T-cell (primary cell): ENCODE measurements at regions not wholly inside any gene's neighbourhood (a gene's known extent, or its start where the extent isn't known, plus 50 kb on each side); places are given as distances from the start of the nearest gene placed in this dataset.

Experiments
- ATAC-seq, 4 experiments: fragments of 200-7000 bp in 3 of 4; fragments of 150-1000 bp in 1 of 4; cut with Tn5 transposase; replicated peaks in 1 of 4; 1 replicate in 3 of 4; 2 replicates in 1 of 4; pipeline ENCODE4 v1.10.0; 2021; ENCODE audit warnings: moderate library complexity in 3 of 4, mild to moderate bottlenecking in 2 of 4, moderate number of reproducible peaks in 1 of 4
- CTCF ChIA-PET, 2 donors: fragments of 300-600 bp; sonication (Branson Sonifier 250); formaldehyde crosslinking; loops; one replicate each; lab custom pipeline; 2022; ENCODE audit warnings: antibody characterized with exemption in 2 of 2; lab: Charles Lee
- POLR2A ChIA-PET, 2 donors: fragments of 300-600 bp; sonication (Branson Sonifier 250); formaldehyde crosslinking; loops; one replicate each; lab custom pipeline; 2022; ENCODE audit warnings: antibody characterized with exemption in 2 of 2; lab: Charles Lee
- DNase-seq, 35 experiments: peaks; one replicate each; pipeline versions ENCODE4 v3.0.0 to v3.0.0-alpha.2; 2013 to 2023
- H3K27ac ChIP-seq: one replicate; pipeline ENCODE4 v1.5.1; 2013; ENCODE audit warnings: low read length
- H3K27me3 ChIP-seq, 2 experiments: replicated peaks in 1 of 2; 1 replicate in 1 of 2; 2 replicates in 1 of 2; pipeline versions ENCODE4 v1.6.1 to v1.7.0; 2013; ENCODE audit warnings: low read length in 1 of 2, mixed read lengths in 1 of 2; ENCODE audit not compliant: control insufficient read depth in 2 of 2, insufficient read depth in 2 of 2; ENCODE audit errors: extremely low read depth in 1 of 2
- H3K36me3 ChIP-seq, 2 donors: 1 replicate in 1 of 2; 2 replicates in 1 of 2; pipeline versions ENCODE4 v1.6.1 to v1.7.0; 2013; ENCODE audit warnings: low read length in 1 of 2; ENCODE audit not compliant: control insufficient read depth in 2 of 2, insufficient read depth in 1 of 2; ENCODE audit errors: extremely low read depth in 1 of 2
- H3K4me1 ChIP-seq, 2 experiments: 1 replicate in 1 of 2; 2 replicates in 1 of 2; pipeline versions ENCODE4 v1.6.1 to v1.7.0; 2013; ENCODE audit warnings: low read length in 2 of 2, mixed read lengths in 1 of 2; ENCODE audit not compliant: insufficient read depth in 2 of 2, control insufficient read depth in 1 of 2; ENCODE audit errors: extremely low read depth in 1 of 2
- H3K4me3 ChIP-seq, 2 donors: 1 replicate in 1 of 2; 2 replicates in 1 of 2; pipeline versions ENCODE4 v1.5.1 to v1.7.0; 2013; ENCODE audit warnings: mild to moderate bottlenecking in 2 of 2, low read length in 1 of 2, moderate library complexity in 1 of 2; ENCODE audit not compliant: control insufficient read depth in 1 of 2; ENCODE audit errors: extremely low read depth in 1 of 2
- H3K9me3 ChIP-seq: 2 replicates; pipeline ENCODE4 v1.7.0; 2013
- H3K27ac Mint-ChIP-seq, 2 donors: one replicate each; pipeline ENCODE4 v1.8.0; 2020 to 2021; ENCODE audit warnings: mild to moderate bottlenecking in 2 of 2, mixed read lengths in 2 of 2
- H3K27me3 Mint-ChIP-seq, 2 donors: one replicate each; pipeline ENCODE4 v1.8.0; 2021 to 2022; ENCODE audit warnings: mixed read lengths in 2 of 2
- H3K36me3 Mint-ChIP-seq: one replicate; pipeline ENCODE4 v1.8.0; 2021; ENCODE audit warnings: mixed read lengths
- H3K4me1 Mint-ChIP-seq, 3 donors: one replicate each; pipeline ENCODE4 v1.8.0; 2020 to 2022; ENCODE audit warnings: mixed read lengths in 3 of 3, mild to moderate bottlenecking in 1 of 3
- H3K4me3 Mint-ChIP-seq, 3 donors: one replicate each; pipeline ENCODE4 v1.8.0; 2020 to 2022; ENCODE audit warnings: mild to moderate bottlenecking in 3 of 3, mixed read lengths in 3 of 3, moderate library complexity in 3 of 3
- H3K9me3 Mint-ChIP-seq, 3 donors: one replicate each; pipeline ENCODE4 v1.8.0; 2020 to 2022; ENCODE audit warnings: mixed read lengths in 3 of 3
- WGBS: methylation state at CpG from one replicate; pipeline ENCODE4 v1.1.5; 2013; ENCODE audit warnings: missing lambda C conversion rate; ENCODE audit not compliant: insufficient coverage; 5-methylcytosine and 5-hydroxymethylcytosine counted together

DNA sequence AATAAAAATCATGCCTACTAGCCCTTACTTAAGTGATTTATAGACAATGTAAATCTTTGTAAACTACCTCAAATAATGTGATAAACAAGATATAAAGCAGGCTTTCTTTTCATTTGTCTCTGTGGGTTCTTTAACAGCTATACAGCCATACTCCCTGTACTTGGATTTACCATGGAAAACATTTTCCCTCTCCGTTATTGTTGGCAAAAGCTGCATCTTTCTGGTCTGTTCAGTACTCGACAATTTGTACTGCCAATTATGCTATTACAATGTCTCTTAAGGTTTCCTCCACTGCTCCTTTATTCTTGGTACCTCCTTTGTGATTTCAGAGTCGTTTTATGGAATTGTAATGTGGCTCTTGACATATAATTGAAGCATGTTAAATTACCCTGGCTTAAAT lies 426.3 kb upstream of the PKDCC start:
- no peak overlapping the region for H3K4me3 Mint-ChIP-seq
- no peaks in the 10 kb centered on the region for H3K36me3 Mint-ChIP-seq
- H3K27ac ChIP-seq, result no peak overlapping the region
- no peak overlapping the region for H3K27ac Mint-ChIP-seq
- no peaks in the 10 kb centered on the region for H3K9me3 ChIP-seq
- H3K4me1 ChIP-seq, result no peaks in the 10 kb centered on the region
- DNase-seq, result no peak
- H3K27me3 ChIP-seq, result no peaks in the 10 kb centered on the region
- no peaks in the 10 kb centered on the region for H3K4me1 Mint-ChIP-seq
- no peaks in the 10 kb centered on the region for H3K9me3 Mint-ChIP-seq
- H3K36me3 ChIP-seq, result no peaks in the 10 kb centered on the region
- peaks cover 0 to 9% of the 10 kb centered on the region in 2 donors for H3K27me3 Mint-ChIP-seq
- ATAC-seq, result no peak
- POLR2A ChIA-PET, result no interaction called here
- CTCF ChIA-PET, result interaction anchor here in 1 of 2 donors (0.6 kb wide), 1 partner anchor 283 kb away, joined by 4 read pairs; no protein-coding TSS in a partner anchor
- H3K4me3 ChIP-seq, result no peak overlapping the region
- WGBS, result no CpG with 5 or more reads among the region's 3 CpGs

DNA sequence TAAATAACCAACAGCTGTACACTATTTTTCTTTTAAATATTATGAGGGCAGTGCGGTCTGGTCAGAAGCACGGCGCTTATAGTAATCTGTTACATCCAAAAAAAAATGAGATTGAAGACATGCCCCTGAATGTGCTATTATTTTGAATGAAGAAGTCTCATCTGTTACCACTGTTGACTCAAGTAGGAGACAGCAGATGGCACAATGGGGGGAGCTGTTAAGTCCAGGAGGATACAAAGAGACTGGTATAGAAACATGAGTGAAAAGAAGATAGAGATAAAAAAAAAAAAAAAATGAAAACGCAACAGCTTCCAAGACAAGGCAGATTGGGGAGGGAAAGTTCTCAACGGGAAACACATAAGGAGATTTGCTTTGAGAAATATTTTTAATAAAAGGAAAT lies 425.5 kb upstream of the PKDCC start:
- POLR2A ChIA-PET, result interaction anchor here in 1 of 2 donors (0.6 kb wide), 1 partner anchor 17 kb away, joined by 6 read pairs; no protein-coding TSS in a partner anchor
- H3K4me3 ChIP-seq, result no peak overlapping the region
- Mint-ChIP-seq H3K27me3 (peaks cover 0 to 9% of the 10 kb centered on the region in 2 donors), H3K27ac (no peak overlapping the region), H3K4me1 (no peaks in the 10 kb centered on the region), H3K9me3 (no peaks in the 10 kb centered on the region), H3K4me3 (no peak overlapping the region), H3K36me3 (no peaks in the 10 kb centered on the region)
- ATAC-seq (no peak), DNase-seq (no peak)
- H3K27ac ChIP-seq, result no peak overlapping the region
- no peaks in the 10 kb centered on the region for H3K9me3 ChIP-seq
- WGBS, result no CpG with 5 or more reads among the region's 5 CpGs
- H3K36me3 ChIP-seq, result no peaks in the 10 kb centered on the region
- H3K4me1 ChIP-seq, result no peaks in the 10 kb centered on the region
- CTCF ChIA-PET, result no interaction called here
- H3K27me3 ChIP-seq, result no peaks in the 10 kb centered on the region

DNA sequence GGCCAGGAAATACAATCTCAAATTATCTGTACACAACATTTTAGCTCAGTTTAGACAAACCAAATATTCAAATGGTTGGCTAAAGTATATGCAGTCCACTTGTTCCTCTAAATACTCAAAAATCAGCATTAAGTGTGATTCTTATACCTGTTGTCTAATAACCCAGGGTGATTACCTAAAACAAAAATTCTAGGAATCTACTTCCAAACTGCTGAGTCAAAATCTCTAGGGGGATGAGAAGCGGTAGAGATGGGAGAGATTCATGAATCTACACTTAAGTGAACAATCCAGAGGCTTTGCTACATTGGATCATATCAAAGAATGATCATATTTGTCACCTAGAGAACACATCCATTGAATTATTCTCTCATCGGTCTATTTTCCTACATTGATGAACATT lies 420.9 kb upstream of the PKDCC start:
- WGBS, result no CpG with 5 or more reads among the region's 2 CpGs
- H3K36me3 ChIP-seq, result no peaks in the 10 kb centered on the region
- Mint-ChIP-seq H3K4me1 (no peaks in the 10 kb centered on the region), H3K27ac (no peak overlapping the region), H3K36me3 (no peaks in the 10 kb centered on the region), H3K9me3 (no peaks in the 10 kb centered on the region), H3K4me3 (no peak overlapping the region), H3K27me3 (peaks cover 0 to 4% of the 10 kb centered on the region in 2 donors)
- ATAC-seq (no peak), DNase-seq (no peak)
- H3K4me1 ChIP-seq, result no peaks in the 10 kb centered on the region
- no peak overlapping the region for H3K4me3 ChIP-seq
- H3K27ac ChIP-seq, result no peak overlapping the region
- POLR2A ChIA-PET, result no interaction called here
- CTCF ChIA-PET, result no interaction called here
- no peaks in the 10 kb centered on the region for H3K27me3 ChIP-seq
- no peaks in the 10 kb centered on the region for H3K9me3 ChIP-seq

DNA sequence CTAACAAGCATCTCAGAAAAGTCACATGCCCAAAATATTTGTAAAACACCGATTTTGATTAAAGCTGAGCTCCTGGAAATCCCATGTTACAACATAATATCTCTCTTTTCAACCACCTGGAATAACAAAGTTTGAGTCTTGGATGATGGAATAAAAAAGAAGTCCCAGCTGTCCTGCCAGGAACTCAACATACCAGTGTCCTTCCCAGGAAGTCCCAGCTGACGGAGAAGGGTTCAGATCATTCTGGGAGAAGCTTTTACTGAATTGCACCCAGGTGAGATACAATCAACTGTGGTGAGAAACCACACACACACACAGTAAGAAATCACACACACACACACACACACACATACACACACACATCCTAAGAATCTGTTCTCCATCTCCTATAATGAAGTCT lies 413.1 kb upstream of the PKDCC start:
- H3K9me3 ChIP-seq, result no peaks in the 10 kb centered on the region
- ATAC-seq (no peak), DNase-seq (no peak)
- CTCF ChIA-PET, result no interaction called here
- POLR2A ChIA-PET, result no interaction called here
- H3K36me3 Mint-ChIP-seq, result no peaks in the 10 kb centered on the region
- H3K27me3 Mint-ChIP-seq, result peaks cover 11 to 15% of the 10 kb centered on the region in 2 donors
- H3K27me3 ChIP-seq, result peaks cover 0 to 9% of the 10 kb centered on the region in 2 experiments
- H3K27ac Mint-ChIP-seq, result no peak overlapping the region
- H3K4me1 Mint-ChIP-seq, result no peaks in the 10 kb centered on the region
- no CpG with 5 or more reads among the region's 2 CpGs for WGBS
- H3K4me1 ChIP-seq, result no peaks in the 10 kb centered on the region
- no peak overlapping the region for H3K4me3 Mint-ChIP-seq
- H3K36me3 ChIP-seq, result no peaks in the 10 kb centered on the region
- H3K27ac ChIP-seq, result no peak overlapping the region
- no peak overlapping the region for H3K4me3 ChIP-seq
- H3K9me3 Mint-ChIP-seq, result peaks cover 0 to 5% (median 4%) of the 10 kb centered on the region in 3 donors

DNA sequence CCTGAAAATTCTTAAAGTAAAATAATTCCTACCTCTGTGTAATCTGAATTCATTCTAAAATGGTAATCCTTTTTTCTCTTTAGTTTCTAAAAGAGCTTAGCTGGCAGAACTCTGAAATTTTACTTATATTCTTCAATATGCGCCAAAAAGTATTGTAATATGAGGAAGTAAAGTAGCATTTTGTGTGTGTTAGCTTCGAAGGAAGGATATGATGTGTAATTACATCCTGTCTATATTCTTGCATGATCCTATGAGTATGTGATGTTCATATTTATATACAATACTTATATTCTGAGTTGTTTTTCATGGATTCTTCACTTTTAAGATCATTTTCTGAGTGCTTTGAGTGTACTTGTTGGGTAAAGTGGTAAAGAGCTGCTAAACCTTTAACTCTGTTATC lies 402.9 kb upstream of the PKDCC start:
- Histone ChIP-seq H3K4me1 (no peaks in the 10 kb centered on the region), H3K27me3 (no peaks in the 10 kb centered on the region), H3K4me3 (no peak overlapping the region), H3K9me3 (no peaks in the 10 kb centered on the region), H3K27ac (no peak overlapping the region), H3K36me3 (no peaks in the 10 kb centered on the region)
- Mint-ChIP-seq H3K27me3 (no peaks in the 10 kb centered on the region), H3K4me1 (no peaks in the 10 kb centered on the region), H3K36me3 (no peaks in the 10 kb centered on the region), H3K9me3 (peaks cover 0 to 3% (median 0%) of the 10 kb centered on the region in 3 donors), H3K4me3 (no peak overlapping the region), H3K27ac (no peak overlapping the region)
- WGBS, result no CpG with 5 or more reads among the region's 2 CpGs
- ATAC-seq (no peak), DNase-seq (no peak)
- ChIA-PET POLR2A (no interaction called here), CTCF (no interaction called here)

DNA sequence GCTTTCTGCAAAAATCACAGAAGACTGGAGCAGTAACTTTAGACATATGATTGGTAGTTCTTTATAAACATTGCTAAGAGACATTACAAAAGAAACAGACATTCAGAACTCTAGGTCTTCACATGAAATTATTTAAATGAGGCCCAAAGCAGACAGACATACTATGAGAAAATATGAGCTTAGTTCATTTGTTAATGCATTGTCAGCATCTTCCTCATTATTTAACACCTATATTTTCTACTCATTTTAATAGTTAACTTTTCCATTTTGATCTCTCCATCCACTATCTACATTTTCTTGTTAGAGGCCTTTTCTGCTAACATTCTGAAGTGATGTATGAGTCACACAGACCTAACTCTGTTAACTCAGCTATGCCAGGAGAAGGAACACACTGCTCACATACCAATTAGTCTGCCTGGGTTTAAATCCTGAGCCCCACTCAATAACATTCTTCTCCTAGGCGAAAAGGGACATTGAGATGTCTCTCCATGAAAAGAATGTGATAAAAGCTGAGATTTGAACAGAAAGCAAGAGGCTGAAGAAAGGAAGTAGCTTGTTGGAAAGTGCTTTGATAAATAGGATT lies 400.3 kb upstream of the PKDCC start:
- H3K9me3 ChIP-seq, result no peaks in the 10 kb centered on the region
- POLR2A ChIA-PET, result no interaction called here
- no peaks in the 10 kb centered on the region for H3K9me3 Mint-ChIP-seq
- peaks cover 0 to 8% of the 10 kb centered on the region in 2 donors for H3K27me3 Mint-ChIP-seq
- H3K4me3 ChIP-seq, result no peak overlapping the region
- no peak overlapping the region for H3K27ac ChIP-seq
- WGBS, result no CpG with 5 or more reads among the region's 1 CpG
- H3K27me3 ChIP-seq, result no peaks in the 10 kb centered on the region
- H3K4me1 Mint-ChIP-seq, result no peaks in the 10 kb centered on the region
- no peak overlapping the region for H3K27ac Mint-ChIP-seq
- ATAC-seq, result no peak
- H3K4me3 Mint-ChIP-seq, result no peak overlapping the region
- no peaks in the 10 kb centered on the region for H3K4me1 ChIP-seq
- no peaks in the 10 kb centered on the region for H3K36me3 Mint-ChIP-seq
- H3K36me3 ChIP-seq, result no peaks in the 10 kb centered on the region
- no peak for DNase-seq
- CTCF ChIA-PET, result no interaction called here

DNA sequence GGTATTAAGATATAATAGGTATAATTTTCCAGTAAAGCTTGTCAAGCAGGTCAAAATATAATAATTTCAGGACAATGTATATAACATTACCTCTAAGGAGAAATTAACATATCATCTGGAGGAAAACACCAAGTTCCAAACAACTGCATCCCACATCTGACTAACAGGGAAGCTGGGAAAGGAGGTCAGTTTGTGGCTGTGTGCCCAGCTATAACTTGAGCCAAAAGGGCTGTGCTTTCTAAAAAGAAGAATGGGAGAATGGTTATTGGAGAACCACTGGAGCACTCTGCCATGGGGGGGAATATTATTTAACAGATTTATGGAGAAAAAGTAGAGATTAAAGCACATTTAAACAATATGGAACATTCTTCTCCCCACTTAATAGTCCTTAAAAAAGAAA lies 390.6 kb upstream of the PKDCC start:
- peaks cover 4 to 10% of the 10 kb centered on the region in 2 donors for H3K27me3 Mint-ChIP-seq
- no peaks in the 10 kb centered on the region for H3K36me3 Mint-ChIP-seq
- H3K27ac ChIP-seq, result no peak overlapping the region
- H3K9me3 Mint-ChIP-seq, result no peaks in the 10 kb centered on the region
- DNase-seq (no peak), ATAC-seq (no peak)
- POLR2A ChIA-PET, result no interaction called here
- H3K4me1 ChIP-seq, result no peaks in the 10 kb centered on the region
- no peak overlapping the region for H3K4me3 ChIP-seq
- H3K9me3 ChIP-seq, result no peaks in the 10 kb centered on the region
- no peak overlapping the region for H3K27ac Mint-ChIP-seq
- no peak overlapping the region for H3K4me3 Mint-ChIP-seq
- CTCF ChIA-PET, result no interaction called here
- no peaks in the 10 kb centered on the region for H3K4me1 Mint-ChIP-seq
- no peaks in the 10 kb centered on the region for H3K36me3 ChIP-seq
- no peaks in the 10 kb centered on the region for H3K27me3 ChIP-seq
